Myocyte (in vitro differentiated cells): ENCODE measurements at regions not wholly inside any gene's neighbourhood (a gene's known extent, or its start where the extent isn't known, plus 50 kb on each side); places are given as distances from the start of the nearest gene placed in this dataset.
A peak's percentile ranks its signal among the peaks of the same experiment; 100 is the strongest.

ENCODE experiments used
- DNase-seq: peaks from one replicate; pipeline ENCODE4 v3.0.0-alpha.2; 2012; ENCODE audit warnings: low read depth

DNA sequence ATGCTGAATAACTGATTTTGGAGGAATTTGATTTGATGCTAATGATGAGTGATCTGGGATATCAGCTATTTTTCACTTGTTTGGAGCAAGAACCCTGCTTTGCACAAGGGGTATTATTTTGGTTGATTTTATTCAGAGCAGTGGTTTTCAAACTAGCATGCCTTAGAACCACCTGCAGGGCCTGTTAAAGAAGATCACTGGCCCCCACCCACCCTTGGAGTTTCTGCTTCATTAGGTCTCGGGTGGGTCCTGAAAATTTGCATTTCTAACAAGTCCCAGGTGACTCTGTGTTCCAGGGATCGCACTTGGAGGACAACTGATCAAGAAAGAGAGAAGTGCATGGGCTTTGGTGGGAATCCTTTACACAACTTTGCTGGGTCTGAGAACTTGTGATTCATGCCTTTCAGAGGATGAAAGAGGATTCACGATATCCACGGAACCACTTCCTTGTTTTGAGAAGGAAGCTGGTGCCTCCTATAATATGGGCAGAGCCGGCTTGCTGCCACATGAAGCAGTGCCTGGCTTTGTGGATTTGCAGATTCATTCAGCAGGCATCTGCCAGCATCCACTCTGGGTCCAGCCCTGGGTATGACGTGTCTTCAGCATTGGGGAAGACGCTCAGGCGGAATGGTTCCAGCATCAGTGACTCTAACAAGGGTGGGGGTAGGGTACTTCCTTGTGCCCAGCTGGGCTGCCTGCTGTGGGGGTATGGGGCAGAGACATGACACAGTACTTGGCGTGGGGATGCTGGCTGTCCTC lies 106.6 kb upstream of the PITX1 start:
- DNase-seq, result peak; percentile 90

DNA sequence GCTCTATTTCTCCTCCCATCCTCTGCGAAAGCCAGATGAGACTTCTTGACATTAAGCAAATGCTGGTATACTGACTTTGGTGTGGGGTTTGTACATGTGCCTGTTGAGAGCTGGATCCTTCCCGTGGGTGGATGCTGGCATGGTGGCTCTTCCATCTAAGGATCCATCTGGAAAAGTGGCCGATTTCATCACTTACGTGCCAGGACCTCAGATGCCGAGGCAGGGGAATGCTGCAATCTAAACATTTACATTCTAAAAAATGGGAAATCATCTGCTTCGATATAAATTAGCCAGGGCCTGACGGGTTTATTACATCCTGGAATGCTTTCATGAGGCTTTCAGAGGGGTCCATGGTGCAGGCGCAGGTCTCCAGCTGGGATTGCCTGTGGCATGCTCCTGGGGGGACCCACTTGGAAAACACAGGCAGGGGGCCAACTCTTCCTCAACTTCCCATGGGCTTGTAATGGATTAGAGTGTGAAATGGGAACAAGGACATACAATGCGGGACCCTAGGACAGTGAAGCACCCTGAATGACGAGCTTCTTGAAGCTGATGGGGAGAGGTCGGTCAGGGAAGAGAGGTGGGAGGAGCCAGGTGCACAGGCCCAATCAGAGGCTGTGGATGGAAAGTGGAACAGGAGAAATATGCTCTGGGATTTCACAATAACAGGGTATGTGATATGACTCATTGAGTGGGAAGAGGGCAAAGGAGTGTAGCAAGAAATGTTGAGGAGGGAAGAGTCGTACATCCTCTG lies 105.5 kb upstream of the PITX1 start:
- DNase-seq, result no peak

DNA sequence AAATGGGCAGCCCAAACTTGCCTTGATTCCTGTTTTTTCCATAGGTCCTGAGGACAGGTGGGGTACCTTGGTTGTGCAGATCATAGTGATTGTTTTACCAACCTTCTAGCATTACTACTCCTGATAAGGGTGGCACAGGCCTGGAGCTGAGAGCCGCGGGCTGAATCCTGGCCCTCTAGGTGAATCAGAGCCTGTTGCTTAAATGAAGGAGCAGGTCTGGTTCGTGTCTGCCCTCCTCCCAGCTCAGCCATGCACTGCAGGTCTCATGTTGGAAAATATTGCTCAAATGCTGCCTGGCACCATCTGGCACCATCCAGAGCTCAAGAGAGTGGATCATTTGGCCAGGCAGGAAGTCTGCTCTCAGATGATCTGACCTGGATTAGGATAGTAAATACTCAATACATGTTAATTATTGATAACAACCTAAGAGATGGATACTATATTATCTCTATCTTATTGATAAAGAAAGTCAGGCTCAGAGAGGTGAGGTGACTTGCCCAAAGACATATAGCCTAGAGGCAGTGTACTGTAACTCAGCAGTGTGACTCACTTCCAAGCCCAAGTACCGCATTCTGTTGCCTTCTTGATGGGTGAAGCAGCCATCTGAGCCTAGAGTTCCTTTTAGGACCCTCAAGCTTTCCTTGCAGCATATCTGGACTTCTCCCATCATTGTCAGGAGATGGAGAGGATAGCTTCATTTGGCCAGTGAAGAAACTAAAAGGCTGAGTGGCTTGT lies 104.3 kb upstream of the PITX1 start:
- DNase-seq, result no peak

DNA sequence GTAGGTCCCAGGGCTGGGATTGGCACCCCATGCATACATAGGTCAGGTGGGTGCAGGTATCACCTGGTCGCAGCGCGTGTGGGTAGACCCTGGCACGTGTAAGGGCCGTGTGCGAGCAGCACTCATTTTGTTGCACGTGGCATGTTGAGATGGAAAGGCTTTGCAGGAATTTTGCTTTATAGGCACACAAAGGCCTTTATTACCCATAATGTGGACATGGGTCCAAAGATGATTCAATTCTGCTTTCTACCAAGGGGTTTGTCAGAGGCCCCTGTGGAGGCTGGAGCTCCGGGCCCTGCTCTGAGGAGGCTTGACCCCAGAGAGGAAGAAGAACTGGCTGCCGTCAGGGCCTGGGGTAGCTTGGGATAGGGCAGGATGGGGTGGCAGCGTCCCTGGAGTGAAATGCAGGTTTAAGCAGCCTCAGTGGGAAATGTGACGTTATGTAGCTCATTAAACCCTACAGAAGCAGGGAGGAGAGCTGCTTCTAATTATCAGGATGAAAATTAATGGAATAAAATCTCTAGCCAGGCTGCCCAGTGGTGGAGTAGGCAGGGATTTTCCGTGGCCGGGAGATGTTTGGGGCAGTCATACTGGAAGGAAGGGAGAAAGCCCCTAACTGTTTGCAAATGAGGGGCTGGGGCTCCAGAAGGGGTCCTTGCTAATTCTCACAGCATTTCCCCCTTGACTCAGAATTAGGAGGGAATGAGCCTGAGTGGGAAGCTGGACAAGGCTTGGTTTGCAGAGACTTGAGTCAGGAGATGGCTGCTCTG lies 103.3 kb upstream of the PITX1 start:
- no peak for DNase-seq

DNA sequence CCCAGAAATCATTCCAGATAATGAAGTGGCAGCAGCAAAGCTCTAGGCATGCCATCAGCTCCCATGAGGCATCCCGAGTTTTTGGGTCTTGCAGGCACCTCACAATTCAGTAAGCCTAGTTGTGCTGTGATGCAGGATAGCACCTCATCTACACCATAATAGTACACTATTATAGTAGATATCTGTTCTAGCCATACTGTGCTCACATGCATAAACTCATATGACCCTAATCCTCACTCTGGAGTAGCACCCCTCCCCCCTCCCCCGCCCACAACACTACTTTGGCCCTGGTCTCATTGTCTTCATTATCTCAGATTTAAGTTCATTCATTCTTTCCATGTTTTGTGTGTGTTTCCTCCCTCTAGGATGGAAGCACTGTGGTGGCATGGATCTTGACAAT lies 102.5 kb upstream of the PITX1 start:
- no peak for DNase-seq

DNA sequence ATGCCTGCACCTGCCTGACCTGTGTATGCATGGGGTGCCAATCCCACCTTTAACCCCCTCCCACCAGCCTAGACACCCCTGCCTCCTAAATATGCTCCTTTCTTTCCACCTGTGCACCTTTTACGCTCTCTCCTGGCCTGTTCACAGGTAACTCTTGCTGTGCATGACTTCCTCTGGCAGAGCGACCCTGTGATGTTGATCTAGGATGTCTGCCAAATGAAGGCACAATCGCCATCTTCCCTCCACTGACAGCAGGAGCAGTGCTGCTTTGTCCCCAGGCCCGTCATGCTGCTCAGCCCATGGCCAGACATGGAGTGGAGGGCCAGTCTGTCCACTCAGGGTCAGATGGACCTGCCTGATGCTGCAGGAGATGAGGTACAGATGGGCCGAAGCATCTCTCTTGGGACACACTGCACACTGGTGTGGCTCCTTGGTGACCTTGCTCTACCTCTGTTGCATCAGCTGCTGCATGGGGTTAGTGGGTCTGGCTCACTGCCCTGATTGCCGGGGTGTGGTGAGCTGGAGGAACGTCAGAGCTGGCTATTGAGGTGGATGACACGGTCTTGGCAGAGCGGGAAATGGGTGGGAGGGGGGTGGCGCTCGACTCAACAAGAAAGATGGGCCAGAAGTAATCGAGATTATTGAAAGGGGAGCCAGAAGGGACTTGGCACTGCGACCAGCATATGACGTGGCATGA lies 101.7 kb upstream of the PITX1 start:
- DNase-seq, result peak; percentile 94

DNA sequence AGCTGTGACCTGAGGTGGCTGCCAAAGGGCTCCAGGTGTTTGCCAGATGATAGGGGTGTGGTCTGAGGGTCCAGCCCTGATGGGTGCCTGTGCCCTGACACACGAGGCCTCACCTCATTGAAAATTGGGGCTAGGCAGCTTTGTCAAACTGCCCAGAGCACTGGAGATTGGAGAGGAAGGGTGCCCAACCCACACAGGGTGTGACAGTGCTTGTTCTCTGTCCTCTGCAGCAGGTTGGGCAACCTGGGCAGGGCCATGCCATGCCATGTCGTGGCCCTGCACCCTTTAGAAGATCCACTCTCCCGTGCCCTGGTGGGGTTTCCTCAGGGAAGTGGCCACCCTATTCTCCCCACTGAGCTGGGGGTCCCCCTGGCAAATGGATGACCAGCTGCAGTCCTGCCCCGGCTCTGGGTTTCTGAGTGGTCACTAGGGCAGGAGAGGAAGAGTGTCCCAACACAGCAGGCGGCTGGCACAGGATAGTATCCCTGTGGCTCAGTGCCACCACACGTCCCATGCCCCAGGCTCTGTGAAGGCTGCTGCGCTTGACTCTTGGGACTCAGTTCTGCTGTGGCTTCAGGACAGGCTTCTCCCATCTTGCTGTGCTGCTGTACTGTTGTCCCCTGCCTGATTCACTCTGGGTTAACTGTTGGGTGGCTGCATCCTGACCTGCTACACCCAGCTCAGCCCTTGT lies 100.8 kb upstream of the PITX1 start:
- no peak for DNase-seq

DNA sequence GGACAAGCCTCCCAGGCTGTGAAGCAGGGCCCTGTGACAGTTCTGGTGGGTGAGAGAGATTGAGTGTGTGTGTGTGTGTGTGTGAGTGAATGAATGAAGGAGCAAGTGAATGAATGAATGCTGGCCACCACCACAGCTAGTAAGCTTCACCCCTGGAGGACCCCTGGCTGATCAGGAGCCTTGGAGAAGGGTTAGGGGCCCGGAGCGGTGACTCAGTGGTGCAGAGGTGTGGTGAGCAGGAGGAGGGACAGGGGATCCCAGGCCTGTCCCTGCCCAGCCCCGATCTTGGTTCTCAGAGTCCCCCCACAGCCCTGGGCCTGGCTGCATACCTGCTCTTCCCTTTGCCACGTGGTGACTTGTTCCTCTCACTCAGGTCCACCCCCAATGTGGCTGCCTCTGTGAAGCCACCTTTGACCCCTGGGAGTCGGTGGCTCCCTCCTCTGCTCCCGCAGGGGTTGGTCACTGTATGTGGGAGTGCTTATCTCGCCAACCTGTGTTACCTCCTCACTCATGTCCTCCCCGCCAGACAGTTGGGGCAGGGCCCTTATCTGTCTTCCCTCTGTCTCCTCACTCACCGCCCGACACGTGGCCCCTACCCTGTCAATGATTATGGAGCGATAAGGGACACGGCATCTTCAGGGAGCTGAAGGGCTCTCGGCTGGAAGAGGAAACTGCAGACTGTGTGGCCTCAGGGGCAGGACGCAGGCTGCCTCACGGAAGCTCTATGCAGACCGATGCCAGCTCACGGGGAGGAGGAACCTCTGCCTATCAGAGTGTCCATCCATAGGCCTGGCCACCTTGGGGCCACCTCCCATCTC lies 99.9 kb upstream of the PITX1 start:
- no peak for DNase-seq

DNA sequence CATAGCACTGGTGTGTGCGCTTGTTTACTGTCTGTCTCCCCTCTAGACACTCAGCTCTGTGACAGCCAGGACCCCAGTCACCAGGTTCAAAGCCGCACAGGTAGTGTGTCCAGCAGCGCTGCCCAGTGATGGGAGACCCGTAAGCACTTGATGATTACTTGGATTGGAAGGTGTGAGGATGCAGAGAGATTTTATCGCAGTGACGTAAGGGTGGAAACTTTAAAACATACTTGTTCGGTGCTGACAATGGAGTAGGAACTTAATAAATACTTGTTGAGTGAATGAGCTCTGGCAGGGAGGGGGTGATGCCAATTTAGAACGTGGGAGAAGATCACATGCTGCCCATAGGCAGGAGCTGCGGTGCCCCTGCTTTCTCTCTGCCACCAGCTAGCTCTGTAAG lies 99.2 kb upstream of the PITX1 start:
- DNase-seq, result no peak

DNA sequence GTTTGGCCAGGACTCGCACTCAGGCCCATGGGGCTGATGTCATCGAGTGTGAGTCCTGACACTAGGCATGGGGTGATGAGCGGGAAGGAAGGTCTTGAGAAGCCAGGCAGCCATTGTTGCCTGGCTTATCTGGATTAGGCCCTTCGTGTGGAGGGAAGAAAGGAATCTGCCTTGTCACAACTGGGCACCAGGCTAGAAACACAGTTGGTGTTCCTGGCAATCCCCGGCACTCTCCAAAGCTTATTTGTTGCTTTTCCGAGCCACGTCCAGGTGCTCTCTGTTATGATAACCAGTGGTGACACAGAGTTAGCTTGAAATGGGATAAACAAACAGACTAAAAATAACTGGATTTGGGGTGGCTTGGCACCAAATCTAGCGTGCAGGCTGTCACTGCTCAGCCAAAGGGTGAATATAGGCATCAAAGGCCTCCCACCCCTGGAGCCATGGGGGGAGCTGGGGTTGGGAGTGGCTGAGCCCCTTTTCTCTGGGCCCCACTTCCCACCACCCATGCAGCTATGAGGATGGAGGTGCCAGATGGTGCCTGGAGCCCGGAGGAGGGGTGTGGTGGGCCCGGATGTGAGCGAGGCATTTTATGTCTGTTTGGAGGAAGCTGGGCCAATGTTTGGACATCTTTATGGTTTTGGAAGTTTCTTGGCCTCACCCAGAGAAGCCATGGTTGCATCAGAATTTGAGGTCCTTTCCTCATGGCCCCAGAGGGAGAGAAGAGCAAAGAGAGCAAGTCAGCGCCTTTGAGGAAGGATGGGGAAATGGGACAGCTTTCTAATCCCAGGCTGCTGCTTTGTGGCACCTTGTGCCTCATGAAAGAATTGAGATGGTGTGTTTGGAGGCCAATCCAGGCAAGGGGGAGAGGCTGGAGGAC lies 98.0 kb upstream of the PITX1 start:
- DNase-seq, result no peak

DNA sequence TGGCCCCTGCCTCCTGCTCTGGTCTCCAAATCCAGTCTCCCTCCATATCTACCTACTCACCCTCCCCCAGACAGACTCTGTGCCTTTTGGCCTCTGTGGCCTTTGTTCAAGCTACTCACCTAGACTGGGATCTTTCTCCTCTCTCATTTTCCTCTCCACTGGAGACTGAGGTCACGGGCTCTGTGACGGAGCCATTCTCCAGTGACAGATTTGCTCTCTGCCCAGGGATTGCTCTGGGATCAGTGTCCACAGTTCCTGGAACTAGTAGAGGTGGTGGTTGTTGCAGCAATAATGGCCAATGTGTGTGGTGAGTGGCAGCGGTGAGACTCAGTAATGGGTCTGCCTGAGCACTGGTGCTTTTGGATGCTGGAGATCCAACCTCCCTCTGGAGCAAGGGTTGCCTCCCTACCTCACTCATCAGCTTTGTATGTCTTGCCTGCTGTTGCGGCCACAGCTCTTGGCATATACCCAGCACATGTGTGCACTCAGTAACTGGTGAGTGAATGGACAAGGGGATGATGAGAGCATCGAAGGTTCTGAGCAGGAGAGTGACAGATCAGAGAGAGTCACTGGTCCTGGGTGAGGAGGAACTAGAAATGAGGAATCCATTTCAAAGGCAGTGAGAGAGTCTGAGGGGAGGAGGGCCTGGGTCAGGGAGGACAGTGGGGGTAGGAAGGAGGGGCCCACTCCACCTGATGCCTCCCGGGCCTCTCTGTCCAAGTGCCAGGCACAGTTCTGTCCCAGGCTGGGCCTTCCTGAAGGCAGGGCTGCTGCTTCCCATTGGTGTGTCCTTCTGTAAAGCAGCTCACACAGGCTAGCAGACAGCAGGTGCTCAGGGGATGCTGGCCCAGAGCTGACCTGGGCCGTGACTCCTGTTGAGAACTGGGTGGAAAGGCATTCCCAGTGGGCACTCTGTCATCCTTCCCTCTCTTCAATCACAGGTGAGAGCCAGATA lies 96.5 kb upstream of the PITX1 start:
- DNase-seq, result no peak

DNA sequence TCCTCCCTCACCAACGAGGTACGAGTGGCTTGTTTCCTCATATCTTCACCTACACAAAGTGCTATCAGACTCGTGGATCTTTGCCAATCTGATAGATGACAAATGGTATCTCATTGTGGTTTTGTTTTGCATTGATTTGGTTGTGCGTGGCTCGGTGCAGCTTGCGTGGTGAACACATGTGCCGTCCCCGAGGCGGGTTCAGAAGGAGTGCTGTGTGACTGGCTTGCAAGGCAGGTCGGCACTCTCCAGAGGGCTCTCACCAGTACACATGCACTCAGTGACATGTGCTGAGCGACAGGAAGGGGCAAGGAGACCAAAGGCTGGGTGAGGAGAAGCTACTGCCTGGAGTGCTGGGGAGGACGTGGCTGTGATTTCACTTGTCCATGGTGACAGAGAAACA lies 95.3 kb upstream of the PITX1 start:
- no peak for DNase-seq

DNA sequence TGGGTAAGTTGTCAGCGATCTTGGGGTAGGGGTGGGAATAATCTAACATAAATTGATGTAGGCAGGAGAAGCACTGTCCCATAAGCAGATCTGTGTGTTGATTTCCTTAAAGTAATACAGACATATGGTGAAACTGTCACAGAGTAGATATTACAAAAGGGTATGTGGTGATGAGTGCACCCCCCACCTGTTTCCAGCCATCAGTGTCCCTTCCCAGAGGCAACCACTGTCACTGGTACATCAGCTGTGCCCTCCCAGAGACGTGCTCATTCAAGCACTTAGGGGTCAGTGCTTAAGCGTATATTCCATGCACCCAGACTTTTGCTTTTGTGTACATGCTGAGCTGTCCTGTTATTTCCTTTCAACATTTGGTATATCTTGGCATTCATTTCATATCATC lies 94.3 kb upstream of the PITX1 start:
- peak; percentile 76 for DNase-seq

DNA sequence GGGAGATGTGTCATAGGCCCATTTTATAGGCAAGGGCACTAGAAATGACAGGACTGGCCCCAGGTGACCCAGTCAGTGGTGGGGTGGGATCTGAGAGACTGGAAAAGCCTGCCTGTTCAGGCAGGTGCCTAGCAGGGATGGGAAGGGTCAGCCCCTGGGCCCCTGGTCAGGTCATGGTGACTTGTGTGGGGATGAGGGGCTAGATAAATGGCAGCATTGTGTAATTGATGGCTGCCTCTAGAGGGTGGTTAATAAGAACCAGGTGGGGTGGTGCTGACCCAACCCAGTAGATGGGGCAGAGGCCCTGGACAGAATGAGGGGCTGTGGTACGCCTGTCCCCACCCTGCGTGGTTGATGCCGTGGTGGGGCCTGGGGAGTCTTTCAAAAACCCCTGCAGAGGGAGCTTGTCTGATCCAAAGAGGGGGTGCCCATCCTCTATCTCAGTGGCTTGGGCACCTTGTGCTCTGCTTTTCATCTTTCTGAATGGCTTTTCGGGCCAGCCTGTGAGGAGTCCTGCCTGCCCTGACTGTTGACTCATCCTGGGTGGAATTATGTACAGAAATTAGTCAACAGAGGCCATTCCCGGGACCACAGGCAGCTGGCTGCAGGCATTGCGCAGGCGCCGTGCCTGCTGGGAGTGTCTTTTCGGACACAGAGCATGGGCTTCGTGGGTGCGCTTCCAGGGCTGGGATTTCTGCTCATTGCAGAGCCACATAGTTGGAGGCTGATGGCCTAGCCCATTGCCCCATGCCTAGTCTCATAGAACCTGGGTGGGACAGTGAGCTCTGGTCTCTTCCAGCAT lies 93.6 kb upstream of the PITX1 start:
- peak; percentile 90 for DNase-seq

DNA sequence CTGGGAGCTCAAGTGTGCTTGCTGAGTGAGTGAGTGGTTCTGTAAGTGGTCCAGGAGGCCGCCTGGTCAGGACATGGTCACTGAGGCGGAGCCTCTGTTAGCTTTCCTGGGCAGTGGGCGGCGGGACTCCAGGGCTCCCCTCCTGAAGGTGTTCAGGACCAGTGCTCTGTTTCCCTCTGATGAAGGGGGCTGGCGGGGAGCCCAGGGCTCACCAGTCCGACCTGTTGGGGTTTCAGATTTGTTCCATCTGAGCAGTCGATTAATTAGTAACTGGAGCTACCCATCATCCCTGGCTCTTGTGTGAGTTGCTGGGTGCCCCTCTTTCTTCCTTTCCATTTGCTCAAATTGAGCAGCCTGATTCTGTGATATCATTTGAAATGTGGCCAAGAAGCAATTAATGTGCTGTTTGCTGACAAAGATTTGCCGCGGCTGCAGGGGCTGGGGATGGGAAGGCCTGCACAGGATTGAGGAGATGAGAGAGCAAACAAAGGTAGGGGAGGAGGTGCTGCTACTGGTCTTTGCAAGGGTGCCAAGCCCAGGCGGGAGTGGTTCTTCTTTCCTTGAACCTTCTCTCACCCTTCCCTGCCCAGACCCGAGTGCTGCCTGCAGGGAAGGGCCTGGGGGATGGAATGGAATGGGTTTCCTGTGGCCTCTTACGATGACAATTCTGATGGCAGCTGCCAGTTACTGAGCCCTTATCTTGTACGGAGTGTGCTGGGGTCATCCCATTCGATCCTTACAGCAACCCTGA lies 92.8 kb upstream of the PITX1 start:
- DNase-seq, result no peak

DNA sequence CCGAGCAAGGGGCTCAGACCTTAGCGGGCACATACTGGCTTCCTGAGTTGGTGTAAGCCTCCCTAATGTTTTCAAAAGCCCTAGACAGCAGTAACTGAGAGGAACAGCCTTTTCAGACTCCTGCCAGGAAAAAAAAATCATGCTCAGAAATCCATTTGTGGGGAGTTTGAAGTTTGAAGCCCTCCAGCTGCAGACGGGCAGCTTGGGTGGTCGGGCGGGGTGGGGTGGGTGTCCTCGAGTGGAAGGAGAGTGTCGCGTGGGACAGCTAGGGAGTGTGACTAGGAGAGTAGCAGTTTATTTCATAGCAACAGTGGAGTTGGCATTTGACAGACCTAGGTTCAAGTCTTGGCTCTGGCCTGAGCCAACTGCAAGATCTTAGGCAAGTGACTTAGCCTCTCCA lies 90.7 kb upstream of the PITX1 start:
- DNase-seq, result no peak
